ENCODE measurements at regions not wholly inside any gene's neighbourhood (a gene's known extent, or its start where the extent isn't known, plus 50 kb on each side); places are given as distances from the start of the nearest gene placed in this dataset.

GRCh38 chr10:78894841-78895195 is 173.9 kb upstream of the ZMIZ1 start:
- TF ChIP-seq CTCF (IDR thresholded peaks at IDR 0.05 in 4 of 5, conservative IDR thresholded peaks at IDR 0.05 in 1 of 5): no peak
- TF ChIP-seq POLR2A (IDR thresholded peaks at IDR 0.05): no peak

All from gastrocnemius medialis (tissue), 4 donors.